ENCODE measurements at regions not wholly inside any gene's neighbourhood (a gene's known extent, or its start where the extent isn't known, plus 50 kb on each side); places are given as distances from the start of the nearest gene placed in this dataset.

GRCh38 chr3:2023959-2024358 lies 74.7 kb upstream of the CNTN4 start:
- Mint-ChIP-seq H3K9me3 (peaks cover 4% of the 10 kb centered on the region), H3K27ac (no peak overlapping the region), H3K36me3 (ENCODE audit: low read depth) (no peaks in the 10 kb centered on the region), H3K4me3 (no peak overlapping the region), H3K4me1 (ENCODE audit: low read depth) (no peaks in the 10 kb centered on the region), H3K27me3 (no peaks in the 10 kb centered on the region)
- POLR2A ChIA-PET, result no interaction called here
- Histone ChIP-seq H3K27me3 (ENCODE audit: control insufficient read depth in 1 of 2, insufficient read depth in 2 of 2, low read length in 2 of 2) (no peaks in the 10 kb centered on the region), H3K9me3 (ENCODE audit: control insufficient read depth in 1 of 2, insufficient read depth in 1 of 2, low read length in 2 of 2) (no peaks in the 10 kb centered on the region), H3K27ac (ENCODE audit: low read depth in 1 of 2, low read length in 2 of 2) (no peak overlapping the region), H3K4me3 (ENCODE audit: low read length) (no peak overlapping the region), H3K36me3 (ENCODE audit: insufficient read depth, low read length) (no peaks in the 10 kb centered on the region), H3K4me1 (ENCODE audit: insufficient read depth, low read length) (no peaks in the 10 kb centered on the region)
- no peak for TF ChIP-seq CTCF (IDR thresholded peaks at IDR 0.05)
- CTCF ChIA-PET, result no interaction called here
- intact Hi-C loops (cut with DNase I, micrococcal nuclease), result no loop called here
- no peak for DNase-seq
- no peak for ATAC-seq (ENCODE audit: poor library complexity)

GRCh38 chr3:2024713-2025112 lies 74.0 kb upstream of the CNTN4 start:
- H3K4me1 Mint-ChIP-seq (ENCODE audit: low read depth), result no peaks in the 10 kb centered on the region
- DNase-seq (no peak), ATAC-seq (ENCODE audit: poor library complexity) (no peak)
- no peak for TF ChIP-seq CTCF (IDR thresholded peaks at IDR 0.05)
- H3K4me3 Mint-ChIP-seq, result no peak overlapping the region
- Histone ChIP-seq H3K27me3 (ENCODE audit: control insufficient read depth in 1 of 2, insufficient read depth in 2 of 2, low read length in 2 of 2) (no peaks in the 10 kb centered on the region), H3K36me3 (ENCODE audit: insufficient read depth, low read length) (no peaks in the 10 kb centered on the region), H3K4me1 (ENCODE audit: insufficient read depth, low read length) (no peaks in the 10 kb centered on the region), H3K9me3 (ENCODE audit: control insufficient read depth in 1 of 2, insufficient read depth in 1 of 2, low read length in 2 of 2) (no peaks in the 10 kb centered on the region), H3K27ac (ENCODE audit: low read depth in 1 of 2, low read length in 2 of 2) (no peak overlapping the region), H3K4me3 (ENCODE audit: low read length) (no peak overlapping the region)
- H3K27me3 Mint-ChIP-seq, result no peaks in the 10 kb centered on the region
- no peaks in the 10 kb centered on the region for H3K36me3 Mint-ChIP-seq (ENCODE audit: low read depth)
- no peak overlapping the region for H3K27ac Mint-ChIP-seq
- peaks cover 6% of the 10 kb centered on the region for H3K9me3 Mint-ChIP-seq
- ChIA-PET POLR2A (no interaction called here), CTCF (no interaction called here)
- intact Hi-C loops (cut with DNase I, micrococcal nuclease), result no loop called here

- Histone ChIP-seq H3K9me3 (ENCODE audit: control insufficient read depth in 1 of 2, insufficient read depth in 1 of 2, low read length in 2 of 2) (peaks cover 0 to 5% of the 10 kb centered on the region in 2 experiments), H3K27ac (ENCODE audit: low read depth in 1 of 2, low read length in 2 of 2) (no peak overlapping the region), H3K4me1 (ENCODE audit: insufficient read depth, low read length) (no peaks in the 10 kb centered on the region), H3K36me3 (ENCODE audit: insufficient read depth, low read length) (no peaks in the 10 kb centered on the region), H3K27me3 (ENCODE audit: control insufficient read depth in 1 of 2, insufficient read depth in 2 of 2, low read length in 2 of 2) (no peaks in the 10 kb centered on the region), H3K4me3 (ENCODE audit: low read length) (no peak overlapping the region)
- Mint-ChIP-seq H3K4me1 (ENCODE audit: low read depth) (no peaks in the 10 kb centered on the region), H3K27ac (no peak overlapping the region), H3K36me3 (ENCODE audit: low read depth) (no peaks in the 10 kb centered on the region), H3K9me3 (peaks cover 13% of the 10 kb centered on the region), H3K27me3 (no peaks in the 10 kb centered on the region), H3K4me3 (no peak overlapping the region)
- ChIA-PET CTCF (no interaction called here), POLR2A (no interaction called here)
- no peak for ATAC-seq (ENCODE audit: poor library complexity)
- DNase-seq, result no peak
- no peak for TF ChIP-seq CTCF (IDR thresholded peaks at IDR 0.05)
- intact Hi-C loops (cut with DNase I, micrococcal nuclease), result no loop called here
These were observed 69.1 kb upstream of the CNTN4 start for GRCh38 chr3:2029559-2029958.

Measured in CD4-positive, alpha-beta T cell (primary cell).